ENCODE measurements at regions not wholly inside any gene's neighbourhood (a gene's known extent, or its start where the extent isn't known, plus 50 kb on each side); places are given as distances from the start of the nearest gene placed in this dataset.

DNA sequence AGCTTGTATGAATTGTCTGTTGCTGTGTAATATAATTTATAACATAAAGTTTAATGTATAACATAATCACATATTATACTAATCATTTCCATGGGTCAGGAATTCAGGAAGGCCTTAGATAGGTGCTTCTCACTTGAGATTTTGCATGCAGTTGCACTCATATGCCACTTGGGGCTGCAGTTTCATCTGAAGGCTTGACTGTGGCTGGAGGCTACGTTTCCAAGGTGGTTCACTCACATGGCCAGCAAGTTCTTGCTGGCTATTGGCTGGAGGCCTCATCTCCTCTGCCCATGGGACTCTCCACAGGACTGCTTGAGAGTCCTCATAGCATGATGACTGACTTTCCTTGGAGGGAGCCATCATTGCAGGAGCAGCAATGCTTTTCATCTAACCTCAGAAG is 53.4 kb upstream of the STX18 start:
- Histone ChIP-seq H3K27ac (no peak overlapping the region), H3K4me1 (no peaks in the 10 kb centered on the region), H3K4me3 (no peak overlapping the region), H3K9me3 (peaks cover 0 to 4% (median 4%) of the 10 kb centered on the region in 3 donors), H3K27me3 (no peaks in the 10 kb centered on the region), H3K36me3 (no peaks in the 10 kb centered on the region)
- TF ChIP-seq CTCF (IDR thresholded peaks at IDR 0.05) = no peak
- no peak for DNase-seq
- intact Hi-C loops (cut with DNase I; ENCODE audit: low total_unique reads) = no loop called here

DNA sequence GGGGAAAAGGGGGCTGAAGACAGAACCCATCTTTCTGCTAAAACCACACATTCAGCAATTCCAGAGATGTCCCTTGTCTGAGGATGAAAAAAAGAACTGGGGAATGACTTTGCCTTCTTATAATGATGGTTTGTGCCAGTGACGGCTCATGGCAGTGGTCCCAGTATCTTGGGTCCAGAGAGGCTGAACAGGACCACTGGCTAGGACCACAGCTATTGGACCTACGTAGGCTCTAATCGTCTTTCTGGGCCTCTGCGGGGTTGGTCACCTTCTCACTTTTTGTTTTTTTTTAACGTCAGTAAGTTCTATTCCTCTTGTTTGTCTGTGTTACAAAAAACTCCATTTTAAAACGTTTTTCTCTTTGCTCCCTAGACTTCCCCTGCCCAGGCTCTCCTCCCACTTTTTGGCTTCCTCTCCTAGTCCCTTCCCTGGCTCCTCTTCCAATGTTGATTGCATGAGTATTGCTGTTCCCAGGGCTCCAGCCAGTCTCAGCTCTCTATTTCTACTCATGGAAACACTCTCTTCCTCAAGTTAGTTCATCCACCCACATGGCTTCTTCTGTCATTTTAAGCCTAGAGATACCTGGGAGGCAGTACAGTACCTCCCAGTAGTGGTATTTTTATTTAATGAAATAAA is 52.6 kb upstream of the STX18 start:
- Histone ChIP-seq H3K4me3 (no peak overlapping the region), H3K4me1 (no peaks in the 10 kb centered on the region), H3K27ac (no peak overlapping the region), H3K36me3 (no peaks in the 10 kb centered on the region), H3K9me3 (peaks cover 0 to 4% (median 4%) of the 10 kb centered on the region in 3 donors), H3K27me3 (no peaks in the 10 kb centered on the region)
- TF ChIP-seq CTCF (IDR thresholded peaks at IDR 0.05) = no peak
- DNase-seq = no peak
- intact Hi-C loops (cut with DNase I; ENCODE audit: low total_unique reads) = no loop called here

DNA sequence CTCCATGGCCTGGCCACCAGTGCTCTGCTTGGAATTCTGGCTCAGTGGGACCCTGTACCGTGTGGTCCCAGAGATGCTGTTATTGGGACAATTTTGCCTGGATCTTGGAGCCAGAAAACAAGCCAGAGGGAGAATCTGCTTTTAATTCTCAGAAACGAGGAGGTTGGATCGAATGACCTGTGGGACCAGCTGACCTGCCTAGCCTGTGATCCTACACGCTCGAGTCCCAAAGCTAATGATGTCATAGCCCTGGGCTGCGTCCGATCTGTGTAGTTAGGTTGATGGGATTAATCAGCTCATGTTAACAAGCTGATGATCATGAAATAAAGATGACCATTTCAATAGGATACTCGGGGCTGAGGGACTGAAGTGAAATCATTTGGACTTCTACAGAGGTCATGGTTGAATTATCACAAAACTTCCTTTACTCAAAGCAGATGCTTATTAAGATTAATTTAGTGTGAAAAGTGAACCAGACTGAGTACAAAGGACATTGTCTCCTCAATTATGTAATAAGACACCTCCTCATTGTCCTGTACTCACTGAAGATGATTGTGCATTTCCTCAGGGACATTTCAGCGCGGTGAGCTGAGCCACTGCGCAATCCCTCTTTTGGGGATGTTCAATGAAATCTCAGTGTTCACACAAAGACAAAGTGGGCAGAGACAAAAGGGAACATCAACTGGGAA is 51.9 kb upstream of the STX18 start:
- intact Hi-C loops (cut with DNase I; ENCODE audit: low total_unique reads) = no loop called here
- no peak for TF ChIP-seq CTCF (IDR thresholded peaks at IDR 0.05)
- Histone ChIP-seq H3K36me3 (no peaks in the 10 kb centered on the region), H3K4me1 (no peaks in the 10 kb centered on the region), H3K9me3 (peaks cover 0 to 4% (median 4%) of the 10 kb centered on the region in 3 donors), H3K27ac (no peak overlapping the region), H3K4me3 (no peak overlapping the region), H3K27me3 (no peaks in the 10 kb centered on the region)
- no peak for DNase-seq

- DNase-seq = no peak
- TF ChIP-seq CTCF (IDR thresholded peaks at IDR 0.05) = no peak
- Histone ChIP-seq H3K27ac (no peak overlapping the region), H3K4me3 (no peak overlapping the region), H3K4me1 (no peaks in the 10 kb centered on the region), H3K27me3 (no peaks in the 10 kb centered on the region), H3K36me3 (no peaks in the 10 kb centered on the region), H3K9me3 (peaks cover 0 to 4% (median 4%) of the 10 kb centered on the region in 3 donors)
- intact Hi-C loops (cut with DNase I; ENCODE audit: low total_unique reads) = no loop called here
Observed at GRCh38 chr4:4592414-4592813, 50.6 kb upstream of the STX18 start.
